IMR-90 (cell line): ENCODE measurements at regions not wholly inside any gene's neighbourhood (a gene's known extent, or its start where the extent isn't known, plus 50 kb on each side); places are given as distances from the start of the nearest gene placed in this dataset.

Experiments used
- CEBPB ChIP-seq: IDR thresholded peaks from 2 replicates; pipeline ENCODE4 v1.6.1; 2012; ENCODE audit warnings: low read depth, low read length, improper control_type of control experiment
- CTCF ChIP-seq: conservative IDR thresholded peaks from 2 replicates; pipeline ENCODE4 v1.5.1; 2012; ENCODE audit warnings: mild to moderate bottlenecking, low read depth, low read length, improper control_type of control experiment
- NFE2L2 ChIP-seq: fragments of 150-350 bp; IDR thresholded peaks from 2 replicates; pipeline ENCODE4 v1.6.1; 2016; ENCODE audit warnings: low read depth, mild to moderate bottlenecking, low read length
- POLR2A ChIP-seq: IDR thresholded peaks from 2 replicates; pipeline ENCODE4 v1.6.1; 2012; ENCODE audit warnings: mild to moderate bottlenecking, low read depth, low read length
- RAD21 ChIP-seq: IDR thresholded peaks from 2 replicates; pipeline ENCODE4 v1.6.1; 2012; ENCODE audit warnings: low read length, improper control_type of control experiment
- RCOR1 ChIP-seq: IDR thresholded peaks from 2 replicates; pipeline ENCODE4 v1.6.1; 2012; ENCODE audit warnings: mild to moderate bottlenecking, low read length, improper control_type of control experiment; ENCODE audit not compliant: insufficient replicate concordance
- RFX5 ChIP-seq: IDR thresholded peaks from 2 replicates; pipeline ENCODE4 v1.8.0; 2012; ENCODE audit warnings: low read depth, mild to moderate bottlenecking, low read length, moderate library complexity
- SMC3 ChIP-seq: fragments of 150-350 bp; IDR thresholded peaks from 2 replicates; pipeline ENCODE4 v1.6.1; 2016; ENCODE audit warnings: low read depth, mild to moderate bottlenecking, antibody characterized with exemption, low read length, moderate library complexity
- USF2 ChIP-seq: fragments of 150-350 bp; IDR thresholded peaks from 2 replicates; pipeline ENCODE4 v1.6.1; 2017; ENCODE audit warnings: mild to moderate bottlenecking, antibody characterized with exemption, low read length, low read depth

- TF ChIP-seq CTCF (no peak), SMC3 (no peak), NFE2L2 (no peak), USF2 (no peak), POLR2A (no peak), CEBPB (no peak), RAD21 (no peak), RCOR1 (no peak), RFX5 (no peak)
Observed at GRCh38 chr7:132696332-132696731, 120.1 kb upstream of the PLXNA4 start.
